ENCODE measurements at regions not wholly inside any gene's neighbourhood (a gene's known extent, or its start where the extent isn't known, plus 50 kb on each side); places are given as distances from the start of the nearest gene placed in this dataset.

DNA sequence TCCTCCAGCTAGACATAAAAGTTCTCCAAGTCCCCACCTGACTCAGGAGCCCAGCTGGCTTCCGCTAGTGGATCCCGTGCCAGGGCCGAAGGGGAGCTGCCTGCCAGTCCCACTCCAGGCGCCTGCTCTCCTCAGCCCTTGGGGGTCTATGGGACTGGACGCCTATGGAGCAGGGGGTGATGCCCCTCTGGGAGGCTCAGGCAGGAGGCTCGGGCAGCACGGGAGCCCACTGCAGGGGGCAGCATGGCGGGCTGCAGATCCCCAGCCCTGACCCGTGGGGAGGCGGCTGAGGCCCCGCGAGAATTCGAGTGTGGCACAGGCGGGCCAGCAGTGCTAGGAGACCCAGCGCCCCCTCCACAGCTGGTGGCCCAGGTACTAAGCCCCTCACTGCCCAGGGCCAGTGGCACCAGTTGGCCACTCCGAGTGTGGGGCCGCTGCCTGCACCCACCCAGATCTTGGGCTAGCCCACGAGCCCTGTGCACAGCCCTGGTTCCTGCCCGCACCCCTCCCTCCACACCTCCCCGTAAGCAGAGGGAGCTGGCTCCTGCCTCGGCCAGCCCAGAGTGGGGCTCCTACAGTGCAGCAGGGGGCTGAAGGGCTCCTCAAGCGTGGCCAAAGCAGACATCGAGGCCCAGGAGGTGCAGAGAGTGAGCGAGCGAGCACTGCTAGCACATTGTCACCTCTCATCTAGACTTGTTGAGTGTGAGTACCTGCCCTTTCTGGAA is 221.3 kb upstream of the NSMCE3 start:
- no peak overlapping the region for H3K4me3 ChIP-seq (replicated peaks in 1 of 2; ENCODE audit: low read depth in 2 of 2, low read length in 2 of 2)
- TF ChIP-seq, protein P1, sequence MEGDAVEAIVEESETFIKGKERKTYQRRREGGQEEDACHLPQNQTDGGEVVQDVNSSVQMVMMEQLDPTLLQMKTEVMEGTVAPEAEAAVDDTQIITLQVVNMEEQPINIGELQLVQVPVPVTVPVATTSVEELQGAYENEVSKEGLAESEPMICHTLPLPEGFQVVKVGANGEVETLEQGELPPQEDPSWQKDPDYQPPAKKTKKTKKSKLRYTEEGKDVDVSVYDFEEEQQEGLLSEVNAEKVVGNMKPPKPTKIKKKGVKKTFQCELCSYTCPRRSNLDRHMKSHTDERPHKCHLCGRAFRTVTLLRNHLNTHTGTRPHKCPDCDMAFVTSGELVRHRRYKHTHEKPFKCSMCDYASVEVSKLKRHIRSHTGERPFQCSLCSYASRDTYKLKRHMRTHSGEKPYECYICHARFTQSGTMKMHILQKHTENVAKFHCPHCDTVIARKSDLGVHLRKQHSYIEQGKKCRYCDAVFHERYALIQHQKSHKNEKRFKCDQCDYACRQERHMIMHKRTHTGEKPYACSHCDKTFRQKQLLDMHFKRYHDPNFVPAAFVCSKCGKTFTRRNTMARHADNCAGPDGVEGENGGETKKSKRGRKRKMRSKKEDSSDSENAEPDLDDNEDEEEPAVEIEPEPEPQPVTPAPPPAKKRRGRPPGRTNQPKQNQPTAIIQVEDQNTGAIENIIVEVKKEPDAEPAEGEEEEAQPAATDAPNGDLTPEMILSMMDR (IDR thresholded peaks at IDR 0.05; ENCODE audit: low read depth, low read length): no peak
- no peak for DNase-seq (ENCODE audit: low read depth in 2 of 2)

DNA sequence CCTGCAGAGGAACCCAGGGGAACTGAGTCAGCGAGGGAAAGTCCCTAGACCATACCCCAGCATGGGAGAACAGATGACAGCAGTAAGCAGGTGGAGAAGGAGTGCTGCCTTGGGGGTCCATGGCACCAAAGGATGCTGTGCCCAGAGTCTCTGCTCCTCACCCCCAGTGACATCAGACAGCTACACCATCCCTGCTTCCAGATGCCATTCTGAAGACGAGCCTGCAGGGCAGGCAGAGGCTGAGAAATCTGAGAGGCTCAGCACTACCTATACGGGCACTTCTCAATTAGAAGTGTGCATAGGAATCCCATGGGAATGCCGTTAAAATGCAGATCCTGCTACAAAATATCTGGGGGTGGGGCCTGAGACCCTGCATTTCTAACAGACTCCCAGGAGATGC is 211.3 kb upstream of the NSMCE3 start:
- TF ChIP-seq, protein P1 (IDR thresholded peaks at IDR 0.05; ENCODE audit: low read depth, low read length): no peak
- DNase-seq (ENCODE audit: low read depth in 2 of 2): no peak
- H3K4me3 ChIP-seq (replicated peaks in 1 of 2; ENCODE audit: low read depth in 2 of 2, low read length in 2 of 2): no peak overlapping the region

DNA sequence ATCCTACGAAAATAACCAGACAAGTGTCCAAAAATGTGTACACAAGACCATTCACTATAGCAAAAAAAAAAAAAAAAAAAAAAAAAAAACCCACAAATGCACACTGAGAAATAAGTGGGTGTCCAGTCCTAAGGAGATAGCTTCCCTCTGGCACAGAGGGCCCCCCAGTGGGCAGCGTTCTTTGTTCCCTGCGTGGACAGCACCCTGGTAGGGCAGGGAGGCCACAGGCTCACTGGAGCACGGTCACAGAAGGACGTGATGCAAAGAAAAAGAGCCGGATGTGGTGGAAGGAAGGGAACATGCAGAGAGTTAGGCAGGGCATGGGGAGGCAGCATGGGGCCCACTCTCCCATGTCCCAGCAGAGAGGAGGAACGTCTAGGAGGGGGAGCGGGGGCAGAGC is 210.7 kb upstream of the NSMCE3 start:
- no peak for DNase-seq (ENCODE audit: low read depth in 2 of 2)
- TF ChIP-seq, protein P1 (IDR thresholded peaks at IDR 0.05; ENCODE audit: low read depth, low read length): no peak
- H3K4me3 ChIP-seq (replicated peaks in 1 of 2; ENCODE audit: low read depth in 2 of 2, low read length in 2 of 2): no peak overlapping the region

DNA sequence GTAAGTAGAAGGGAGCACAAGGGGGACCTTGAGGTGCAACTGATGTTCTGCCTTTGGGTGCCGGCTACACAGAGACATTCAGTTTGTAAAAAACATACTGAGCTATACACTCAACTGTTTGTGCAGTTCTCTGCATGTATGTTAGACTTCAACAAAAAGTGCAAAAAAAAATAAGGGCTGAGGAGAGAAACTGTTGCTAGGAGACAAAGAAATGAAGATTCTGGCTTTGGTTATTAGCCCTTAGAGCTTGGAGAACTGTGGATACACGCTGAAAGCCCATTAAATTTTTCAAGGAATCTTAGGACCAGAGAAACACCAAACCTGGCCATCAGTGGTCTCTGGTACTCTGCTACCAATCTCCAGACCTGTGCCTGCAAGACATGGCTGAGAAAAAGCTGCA is 207.6 kb upstream of the NSMCE3 start:
- TF ChIP-seq, protein P1 (IDR thresholded peaks at IDR 0.05; ENCODE audit: low read depth, low read length): no peak
- no peak for DNase-seq (ENCODE audit: low read depth in 2 of 2)
- H3K4me3 ChIP-seq (replicated peaks in 1 of 2; ENCODE audit: low read depth in 2 of 2, low read length in 2 of 2): no peak overlapping the region

DNA sequence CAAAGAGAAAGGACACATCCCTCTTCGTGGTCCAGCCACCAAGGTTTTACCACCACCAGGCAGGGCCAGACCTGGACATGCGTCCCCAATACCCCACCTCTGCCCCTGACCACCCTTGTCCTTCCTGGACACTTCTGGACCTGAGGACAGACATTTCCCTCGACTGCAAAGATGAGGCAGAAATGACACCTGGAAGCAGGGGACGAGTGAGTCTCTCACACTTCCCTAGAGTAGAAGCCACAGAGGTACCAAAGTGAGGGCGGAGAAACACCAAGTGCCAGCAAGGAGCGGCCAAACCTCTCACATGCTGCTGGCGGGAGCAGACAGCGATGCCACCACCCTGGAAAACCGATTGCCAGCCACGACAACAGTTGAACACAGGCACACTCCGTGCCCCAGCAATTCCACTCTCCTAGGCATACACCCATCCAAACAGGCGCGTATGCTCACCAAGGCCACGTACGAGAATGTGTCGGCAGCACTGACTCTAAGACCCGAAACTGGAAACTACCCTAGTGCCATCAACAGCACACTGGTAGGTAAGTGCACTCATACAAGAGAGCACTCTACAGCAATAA is 207.0 kb upstream of the NSMCE3 start:
- no peak for DNase-seq (ENCODE audit: low read depth in 2 of 2)
- TF ChIP-seq, protein P1 (IDR thresholded peaks at IDR 0.05; ENCODE audit: low read depth, low read length): no peak
- H3K4me3 ChIP-seq (replicated peaks in 1 of 2; ENCODE audit: low read depth in 2 of 2, low read length in 2 of 2): no peak overlapping the region

DNA sequence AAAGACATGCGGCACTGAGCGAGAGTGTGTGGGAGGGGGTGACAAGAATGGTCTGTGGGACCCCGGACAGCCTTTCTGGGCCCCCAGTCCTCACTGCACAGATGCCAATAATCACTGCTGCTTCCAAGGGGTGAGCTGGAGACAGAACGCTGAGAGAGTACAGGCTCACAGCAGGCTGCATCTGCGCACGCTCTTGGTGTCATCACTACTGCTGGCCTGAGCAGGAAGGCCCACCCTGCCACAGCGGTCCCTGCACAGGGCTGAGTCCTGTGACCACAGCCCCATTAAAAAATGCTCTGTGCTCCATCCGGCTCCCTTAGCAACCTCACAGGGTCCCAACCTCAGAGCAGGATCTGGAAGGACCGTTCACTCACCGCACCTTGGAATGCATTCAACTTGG is 205.5 kb upstream of the NSMCE3 start:
- DNase-seq (ENCODE audit: low read depth in 2 of 2): no peak
- TF ChIP-seq, protein P1 (IDR thresholded peaks at IDR 0.05; ENCODE audit: low read depth, low read length): no peak

More for the DNA sequence above, 205.5 kb upstream of the NSMCE3 start:
- no peak overlapping the region for H3K4me3 ChIP-seq (replicated peaks in 1 of 2; ENCODE audit: low read depth in 2 of 2, low read length in 2 of 2)

Measured in cardiac fibroblast (primary cell).